GM23338 (cell line): ENCODE measurements at regions not wholly inside any gene's neighbourhood (a gene's known extent, or its start where the extent isn't known, plus 50 kb on each side); places are given as distances from the start of the nearest gene placed in this dataset.

Experiments used
- ATAC-seq: fragments of 200-7000 bp; cut with Tn5 transposase; 3 replicates; pipeline ENCODE4 v1.9.1; 2020
- DNase-seq: peaks from one replicate; pipeline ENCODE4 v3.0.0-alpha.2; 2015; ENCODE audit warnings: low spot score
- H2AFZ ChIP-seq: fragments of 200-600 bp; sonication (generic); 2 replicates; pipeline ENCODE4 v1.8.0; 2016; ENCODE audit warnings: antibody characterized with exemption, mild to moderate bottlenecking, moderate library complexity
- H3F3A ChIP-seq: fragments of 200-600 bp; sonication (generic); replicated peaks from 2 replicates; pipeline ENCODE4 v1.8.0; 2017; ENCODE audit warnings: antibody characterized with exemption, mixed run types, low read depth
- H3K27ac ChIP-seq: fragments of 200-600 bp; sonication (generic); 2 replicates; pipeline ENCODE4 v1.6.1; 2016; ENCODE audit warnings: low read depth
- H3K27me3 ChIP-seq: fragments of 200-600 bp; sonication (generic); 2 replicates; pipeline ENCODE4 v1.8.0; 2016; ENCODE audit warnings: mild to moderate bottlenecking, mixed run types, moderate library complexity; ENCODE audit not compliant: insufficient read depth
- H3K36me3 ChIP-seq: fragments of 200-600 bp; sonication (generic); 2 replicates; pipeline ENCODE4 v1.8.0; 2016; ENCODE audit warnings: mild to moderate bottlenecking; ENCODE audit not compliant: insufficient read depth
- H3K4me1 ChIP-seq: fragments of 200-600 bp; sonication (generic); 2 replicates; pipeline ENCODE4 v1.8.0; 2016; ENCODE audit warnings: mild to moderate bottlenecking, moderate library complexity; ENCODE audit not compliant: insufficient read depth
- H3K4me2 ChIP-seq: fragments of 200-600 bp; sonication (generic); 2 replicates; pipeline ENCODE4 v1.7.1; 2017; ENCODE audit warnings: mixed run types
- H3K4me3 ChIP-seq: fragments of 200-600 bp; sonication (generic); 2 replicates; pipeline ENCODE4 v1.6.1; 2016; ENCODE audit warnings: mixed run types
- H3K79me2 ChIP-seq: fragments of 200-600 bp; sonication (generic); replicated peaks from 2 replicates; pipeline ENCODE4 v1.8.0; 2017; ENCODE audit warnings: mild to moderate bottlenecking; ENCODE audit not compliant: insufficient read depth
- H3K9me2 ChIP-seq: fragments of 200-600 bp; sonication (generic); 2 replicates; pipeline ENCODE4 v1.8.0; 2017; ENCODE audit not compliant: insufficient read depth
- H4K20me1 ChIP-seq: fragments of 200-600 bp; sonication (generic); replicated peaks from 2 replicates; pipeline ENCODE4 v1.8.0; 2017; ENCODE audit warnings: mild to moderate bottlenecking; ENCODE audit not compliant: insufficient read depth
- H3K27ac Mint-ChIP-seq: 2 replicates; pipeline ENCODE4 v1.8.0; 2020; ENCODE audit warnings: inconsistent platforms, mild to moderate bottlenecking, moderate library complexity, mixed read lengths
- H3K27me3 Mint-ChIP-seq: 3 replicates; pipeline ENCODE4 v1.8.0; 2022; ENCODE audit warnings: low read depth, mild to moderate bottlenecking, moderate library complexity, mixed read lengths, inconsistent platforms; ENCODE audit not compliant: insufficient read depth, poor library complexity
- H3K36me3 Mint-ChIP-seq: 3 replicates; pipeline ENCODE4 v1.8.0; 2021; ENCODE audit warnings: low read depth, mild to moderate bottlenecking, inconsistent platforms, moderate library complexity, mixed read lengths
- H3K4me1 Mint-ChIP-seq: 3 replicates; pipeline ENCODE4 v1.8.0; 2020; ENCODE audit warnings: mild to moderate bottlenecking, inconsistent platforms, mixed read lengths
- H3K4me3 Mint-ChIP-seq: 3 replicates; pipeline ENCODE4 v1.8.0; 2021; ENCODE audit warnings: moderate library complexity, mild to moderate bottlenecking, inconsistent platforms, mixed read lengths
- H3K9me3 Mint-ChIP-seq: 3 replicates; pipeline ENCODE4 v1.8.0; 2020; ENCODE audit warnings: moderate library complexity, mild to moderate bottlenecking, inconsistent platforms, mixed read lengths
- CREB1 ChIP-seq: fragments of 250-450 bp; sonication (Bioruptor Pico); IDR thresholded peaks from 2 replicates; pipeline ENCODE4 v1.5.0; 2020; ENCODE audit warnings: low read depth, mild to moderate bottlenecking, moderate library complexity
- CTCF ChIP-seq, 2 experiments: fragments of 200-600 bp in 1 of 2; sonication (generic) in 1 of 2; conservative IDR thresholded peaks; 2 replicates each; pipeline versions ENCODE4 v1.5.1 to v1.6.1; 2016 to 2017; ENCODE audit warnings: antibody characterized with exemption in 2 of 2, low read depth in 2 of 2, mild to moderate bottlenecking in 2 of 2, moderate library complexity in 1 of 2
- ETS1 ChIP-seq: IDR thresholded peaks from 2 replicates; pipeline ENCODE4 v1.6.1; 2016; ENCODE audit warnings: antibody characterized with exemption
- EZH2 ChIP-seq: fragments of 200-600 bp; sonication (generic); IDR thresholded peaks from one replicate; pipeline ENCODE4 v1.8.0; 2017; ENCODE audit warnings: antibody characterized with exemption, mild to moderate bottlenecking, low read depth; ENCODE audit not compliant: unreplicated experiment
- JUNB ChIP-seq: IDR thresholded peaks from one replicate; pipeline ENCODE4 v1.6.1; 2016; ENCODE audit warnings: antibody characterized with exemption; ENCODE audit not compliant: unreplicated experiment
- NANOG ChIP-seq: IDR thresholded peaks from 2 replicates; pipeline ENCODE4 v1.6.1; 2016; ENCODE audit warnings: antibody characterized with exemption, borderline replicate concordance
- POLR2AphosphoS5 ChIP-seq: IDR thresholded peaks from 2 replicates; pipeline ENCODE4 v1.6.1; 2016; ENCODE audit warnings: antibody characterized with exemption, low read depth
- REST ChIP-seq: IDR thresholded peaks from one replicate; pipeline ENCODE4 v1.6.1; 2018; ENCODE audit warnings: antibody characterized with exemption; ENCODE audit not compliant: unreplicated experiment
- STAT1 ChIP-seq: IDR thresholded peaks from one replicate; pipeline ENCODE4 v1.6.1; 2016; ENCODE audit warnings: antibody characterized with exemption; ENCODE audit not compliant: unreplicated experiment
- ZNF114 ChIP-seq: fragments of 250-450 bp; sonication (Bioruptor Pico); IDR thresholded peaks from 2 replicates; pipeline ENCODE4 v1.5.0; 2020; ENCODE audit warnings: mild to moderate bottlenecking, moderate library complexity
- ZNF331 ChIP-seq: fragments of 250-450 bp; sonication (Bioruptor Pico); IDR thresholded peaks from 2 replicates; pipeline ENCODE4 v1.5.0; 2020; ENCODE audit warnings: low read depth, mild to moderate bottlenecking, moderate library complexity

DNA sequence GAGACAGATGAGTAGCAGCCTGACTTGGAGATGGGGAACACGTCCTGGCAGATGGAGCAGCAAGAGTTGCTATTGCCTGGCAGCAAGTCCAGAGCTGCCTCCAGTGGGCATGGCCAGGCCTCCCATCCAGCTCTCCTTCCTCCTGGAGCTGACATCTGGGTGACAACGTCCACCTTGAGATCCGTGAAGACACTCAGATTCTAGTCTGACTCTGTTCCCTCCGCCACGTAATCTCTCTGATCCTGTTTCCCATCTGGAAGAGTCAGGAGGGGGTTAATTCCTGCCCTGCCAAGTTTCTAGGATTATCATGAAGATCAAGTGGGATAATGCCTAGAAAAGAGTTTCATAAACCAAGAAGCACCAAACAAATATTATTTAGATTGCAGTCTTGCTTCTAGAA is 65.3 kb upstream of the FAM181A start (continued):
- TF ChIP-seq REST (no peak), STAT1 (no peak), POLR2AphosphoS5 (no peak), JUNB (no peak), CREB1 (no peak), NANOG (no peak), CTCF (conservative IDR thresholded peaks at IDR 0.05; ENCODE audit: low read depth in 2 of 2) (no peak), ETS1 (no peak), ZNF114 (CRISPR knock-in tag) (no peak), ZNF331 (CRISPR knock-in tag) (no peak)

DNA sequence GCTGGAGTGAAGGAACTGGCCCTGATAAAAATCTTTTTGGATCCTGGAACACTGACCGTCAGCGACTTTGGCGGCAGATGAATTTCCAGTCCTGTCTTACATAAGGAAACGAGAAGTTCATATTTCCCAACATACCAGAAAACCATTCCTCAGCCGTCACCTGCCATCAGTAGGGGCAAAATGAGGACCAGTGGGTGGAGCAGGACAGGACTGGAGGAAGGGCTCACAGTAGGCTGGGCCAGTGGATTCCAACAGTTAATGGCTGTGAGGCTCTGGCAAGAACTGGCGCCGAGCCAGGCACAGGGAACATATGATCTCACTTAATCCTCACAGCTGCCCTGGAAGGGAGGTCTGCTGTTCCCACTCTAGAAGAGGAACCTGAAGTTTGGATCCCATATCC is 67.2 kb upstream of the FAM181A start:
- H3F3A ChIP-seq, result no peaks in the 10 kb centered on the region
- no peaks in the 10 kb centered on the region for H3K9me2 ChIP-seq
- no peak overlapping the region for H2AFZ ChIP-seq
- H3K79me2 ChIP-seq, result no peaks in the 10 kb centered on the region
- ATAC-seq, result no peak
- H4K20me1 ChIP-seq, result no peaks in the 10 kb centered on the region
- H3K27me3 ChIP-seq, result no peaks in the 10 kb centered on the region
- Mint-ChIP-seq H3K27ac (no peak overlapping the region), H3K4me1 (peaks cover 8% of the 10 kb centered on the region), H3K27me3 (peaks cover 3% of the 10 kb centered on the region), H3K36me3 (no peaks in the 10 kb centered on the region), H3K4me3 (no peak overlapping the region), H3K9me3 (no peaks in the 10 kb centered on the region; the same call in 2 of the 3 replicates)
- H3K27ac ChIP-seq, result no peak overlapping the region
- H3K4me1 ChIP-seq, result no peaks in the 10 kb centered on the region
- no peak overlapping the region for H3K4me3 ChIP-seq
- H3K36me3 ChIP-seq, result no peaks in the 10 kb centered on the region
- no peak for DNase-seq
- H3K4me2 ChIP-seq, result no peak overlapping the region
- TF ChIP-seq JUNB (no peak), CREB1 (no peak), EZH2 (no peak), STAT1 (no peak), NANOG (no peak), ETS1 (no peak), ZNF114 (CRISPR knock-in tag) (no peak), REST (no peak), CTCF (conservative IDR thresholded peaks at IDR 0.05; ENCODE audit: low read depth in 2 of 2) (no peak)
